Skeletal muscle cell (primary cell): ENCODE measurements at regions not wholly inside any gene's neighbourhood (a gene's known extent, or its start where the extent isn't known, plus 50 kb on each side); places are given as distances from the start of the nearest gene placed in this dataset.

ENCODE experiments used
- DNase-seq: peaks from one replicate; pipeline ENCODE4 v3.0.0-alpha.2; 2010; ENCODE audit warnings: low read depth
- H3K4me3 ChIP-seq: 2 replicates; pipeline ENCODE4 v1.5.1; 2011; ENCODE audit warnings: low read depth, mild to moderate bottlenecking, control low read depth, low read length, moderate library complexity

DNA sequence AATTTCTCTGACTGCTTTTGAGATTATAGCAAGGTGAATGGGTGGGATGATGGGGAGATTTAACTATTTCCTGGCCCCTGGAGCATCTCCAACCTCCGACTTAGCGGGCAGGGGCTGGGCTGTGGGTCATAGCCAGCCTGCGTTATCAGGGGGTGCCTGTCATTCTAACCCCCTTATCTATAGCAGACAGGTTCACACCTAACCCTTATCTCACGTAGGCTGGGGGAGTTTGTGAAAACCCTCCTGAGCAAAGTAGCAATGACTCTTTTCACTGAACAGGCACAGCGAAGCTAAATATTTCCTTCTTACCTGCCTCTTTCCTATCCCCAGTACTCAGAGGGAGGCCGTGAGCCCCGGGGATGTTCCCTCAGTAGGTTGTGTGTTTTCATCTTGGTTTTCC is 511.4 kb upstream of the B3GAT1 start:
- DNase-seq, result no peak
- no peak overlapping the region for H3K4me3 ChIP-seq

DNA sequence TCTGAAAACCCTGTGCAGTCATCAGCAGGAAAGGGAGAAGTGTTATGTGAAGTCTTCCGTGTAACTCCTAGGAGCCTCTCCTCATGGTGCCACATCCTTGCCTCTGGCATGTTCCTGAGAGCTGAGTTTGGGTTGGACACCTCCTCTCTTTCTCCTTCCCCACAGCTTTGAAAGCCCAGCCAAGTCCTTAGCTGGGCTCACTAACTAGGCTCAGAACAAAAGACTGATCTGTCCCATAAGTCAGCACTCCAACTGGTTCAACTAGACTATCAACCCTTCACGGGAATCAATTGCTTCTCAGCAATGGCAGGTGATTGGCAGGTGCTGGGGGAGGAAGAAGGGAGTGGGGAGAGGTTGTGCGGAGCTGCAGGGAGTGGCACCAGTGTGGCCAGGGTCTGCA is 509.9 kb upstream of the B3GAT1 start:
- DNase-seq, result no peak
- no peak overlapping the region for H3K4me3 ChIP-seq

DNA sequence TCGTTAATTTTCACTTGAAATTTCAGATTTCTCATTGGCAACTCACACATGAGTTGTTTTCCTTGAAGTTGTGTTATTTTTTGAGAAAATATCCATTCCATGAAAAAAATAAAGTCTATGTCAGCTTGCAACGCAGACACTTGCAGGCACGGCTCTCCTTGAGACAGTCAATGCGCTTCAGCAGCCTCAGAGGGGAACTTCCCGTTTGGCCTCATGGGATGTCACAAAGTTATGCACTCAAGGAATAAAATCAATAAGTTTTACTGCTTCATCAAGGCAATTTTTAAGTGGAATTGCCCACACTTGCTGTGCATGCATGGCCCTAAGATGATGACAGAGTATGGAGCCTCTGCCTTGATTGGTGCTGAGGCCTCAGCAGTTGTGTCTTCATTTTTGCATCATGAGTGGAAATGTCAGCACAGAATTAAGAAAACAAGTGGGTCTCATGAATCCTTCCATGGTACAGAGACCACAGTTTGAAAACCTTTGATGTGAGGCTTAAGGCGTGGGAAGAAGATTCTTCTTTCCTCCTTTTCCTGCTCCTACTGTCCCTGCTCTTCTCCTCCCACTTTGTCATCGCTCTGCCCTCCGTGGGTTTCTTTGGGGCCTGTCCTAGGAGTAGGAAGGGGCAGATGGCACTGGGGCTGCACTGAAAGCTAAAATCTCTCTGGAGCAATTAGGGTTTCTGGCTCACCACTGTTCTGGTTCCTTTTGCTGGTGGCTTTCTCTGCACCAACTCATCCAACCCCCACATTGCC is 509.0 kb upstream of the B3GAT1 start:
- H3K4me3 ChIP-seq, result no peak overlapping the region
- DNase-seq, result no peak

DNA sequence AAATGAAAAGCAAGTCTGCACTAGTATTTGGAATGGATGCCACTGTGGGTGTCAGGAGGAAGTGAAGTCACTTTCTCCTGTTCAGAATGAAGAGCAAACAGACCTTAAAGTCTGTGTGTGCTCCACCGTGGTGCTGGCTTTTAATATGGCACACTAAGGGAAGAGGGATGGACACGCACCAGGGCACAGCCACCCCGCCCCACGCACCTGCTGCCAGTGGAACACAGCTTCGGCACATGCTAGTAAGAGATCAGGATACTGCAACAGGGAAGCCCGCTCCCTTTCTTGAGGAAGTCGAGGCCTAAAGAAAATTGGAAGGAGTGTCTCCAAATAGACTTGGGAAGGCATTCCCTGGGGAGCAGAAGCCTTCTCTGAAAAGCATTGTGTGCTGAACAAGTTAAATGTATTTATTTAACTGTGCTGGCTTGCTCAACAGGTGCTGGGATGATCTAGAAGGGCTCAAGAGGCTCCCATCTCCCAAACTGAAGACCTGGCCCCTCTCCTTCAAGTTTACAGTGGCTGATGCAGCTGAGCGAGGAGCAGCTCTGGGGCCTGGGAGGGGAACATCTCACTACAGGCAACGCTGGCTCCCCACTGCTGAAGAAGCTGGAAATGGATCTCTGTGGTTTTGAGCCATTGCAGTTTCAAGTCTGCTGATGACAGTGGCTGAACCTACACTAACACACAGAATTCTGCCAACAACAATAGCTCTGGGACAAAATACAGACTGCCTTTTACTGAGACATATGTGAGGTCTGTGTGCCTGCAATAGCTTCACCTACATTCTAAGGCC is 504.6 kb upstream of the B3GAT1 start:
- DNase-seq, result no peak
- no peak overlapping the region for H3K4me3 ChIP-seq

DNA sequence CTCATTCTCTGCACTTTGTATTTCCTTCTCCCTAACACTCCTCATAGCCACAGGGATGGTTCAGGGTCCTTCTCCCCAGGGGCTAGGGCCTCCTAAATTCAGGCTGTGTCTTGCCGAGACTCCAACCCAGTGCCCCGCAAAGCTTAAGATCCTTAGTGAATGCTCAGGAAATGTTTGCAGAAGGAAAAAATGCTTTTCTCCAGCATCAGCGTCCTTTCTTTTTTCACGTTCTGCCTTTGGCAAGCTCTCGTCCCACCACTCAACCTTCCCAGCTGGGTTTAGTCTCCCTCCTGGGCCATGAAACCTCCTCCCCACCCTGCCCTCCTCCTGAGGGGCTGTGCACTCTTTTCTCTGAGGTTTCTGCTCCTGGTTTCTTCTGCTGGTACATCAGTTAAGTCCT is 503.8 kb upstream of the B3GAT1 start:
- DNase-seq, result no peak
- no peak overlapping the region for H3K4me3 ChIP-seq

DNA sequence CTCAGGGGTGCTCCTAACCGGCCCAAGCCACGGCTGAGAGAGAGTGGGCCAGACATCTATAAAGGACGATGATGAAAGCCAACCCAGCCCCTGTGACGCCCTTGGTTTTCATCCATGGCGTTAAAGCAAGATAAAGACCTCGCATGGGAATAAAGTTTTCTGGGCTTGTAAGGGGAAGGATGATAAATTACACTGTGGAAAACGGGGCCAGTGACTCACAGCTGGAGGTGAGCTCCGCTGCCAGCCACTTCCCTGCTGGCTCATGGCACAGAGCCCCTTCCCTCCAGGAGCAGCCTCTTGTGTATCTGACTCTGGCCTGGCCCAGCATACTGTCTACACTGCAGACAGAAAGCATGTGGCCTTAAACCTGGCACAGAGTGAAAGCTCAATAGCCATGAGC is 503.2 kb upstream of the B3GAT1 start:
- DNase-seq, result no peak

DNA sequence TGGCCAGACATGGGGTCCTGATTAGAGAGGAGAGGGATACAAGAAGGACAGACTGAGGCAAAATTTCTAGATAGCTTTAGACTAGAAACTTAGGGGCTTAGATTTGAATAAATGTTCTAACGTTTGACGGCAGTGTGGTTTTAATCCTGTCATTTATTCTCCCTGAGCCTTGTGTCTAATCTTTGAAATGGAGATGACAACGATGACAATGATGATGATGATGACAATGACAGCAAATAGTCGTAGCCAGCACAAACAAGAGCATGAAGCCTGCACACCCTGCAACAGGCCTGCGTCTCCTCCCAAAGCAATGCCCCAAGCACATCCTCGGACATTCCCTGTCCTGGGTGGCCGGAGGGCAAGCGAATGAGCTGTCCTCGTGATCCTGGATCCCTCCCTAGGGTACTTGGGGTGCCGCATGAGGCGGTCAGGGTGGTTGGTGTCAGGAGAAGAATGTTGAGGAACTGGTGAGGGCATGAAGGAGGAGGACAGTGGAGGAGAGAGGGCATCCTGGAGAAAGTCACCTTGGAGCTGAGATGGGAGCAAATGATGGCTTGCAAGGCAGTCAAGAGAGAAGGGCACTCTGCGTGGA is 502.1 kb upstream of the B3GAT1 start:
- no peak for DNase-seq

More for the DNA sequence above, 503.2 kb upstream of the B3GAT1 start:
- H3K4me3 ChIP-seq, result no peak overlapping the region

DNA sequence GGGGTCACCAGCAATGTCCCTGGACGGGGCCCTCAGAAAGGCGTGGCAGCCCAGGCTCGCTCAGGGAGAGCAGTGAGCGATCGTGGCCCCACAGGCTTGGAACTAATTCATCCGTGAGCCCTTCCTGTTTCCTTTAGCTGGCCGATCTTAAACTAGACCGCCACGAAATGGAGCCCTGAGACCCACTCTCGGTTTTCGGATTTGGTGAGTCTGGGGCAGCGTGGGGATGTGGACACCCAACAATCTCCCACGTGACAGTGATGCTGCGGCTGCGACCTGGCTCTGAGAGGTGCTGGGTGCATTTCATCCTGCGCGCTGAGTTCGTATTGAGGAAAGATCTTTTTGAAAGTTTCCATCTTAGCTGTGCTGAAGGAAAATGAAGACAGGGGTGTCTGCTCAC is 501.3 kb upstream of the B3GAT1 start:
- no peak overlapping the region for H3K4me3 ChIP-seq
- no peak for DNase-seq

More for the DNA sequence above, 502.1 kb upstream of the B3GAT1 start:
- H3K4me3 ChIP-seq, result no peak overlapping the region

DNA sequence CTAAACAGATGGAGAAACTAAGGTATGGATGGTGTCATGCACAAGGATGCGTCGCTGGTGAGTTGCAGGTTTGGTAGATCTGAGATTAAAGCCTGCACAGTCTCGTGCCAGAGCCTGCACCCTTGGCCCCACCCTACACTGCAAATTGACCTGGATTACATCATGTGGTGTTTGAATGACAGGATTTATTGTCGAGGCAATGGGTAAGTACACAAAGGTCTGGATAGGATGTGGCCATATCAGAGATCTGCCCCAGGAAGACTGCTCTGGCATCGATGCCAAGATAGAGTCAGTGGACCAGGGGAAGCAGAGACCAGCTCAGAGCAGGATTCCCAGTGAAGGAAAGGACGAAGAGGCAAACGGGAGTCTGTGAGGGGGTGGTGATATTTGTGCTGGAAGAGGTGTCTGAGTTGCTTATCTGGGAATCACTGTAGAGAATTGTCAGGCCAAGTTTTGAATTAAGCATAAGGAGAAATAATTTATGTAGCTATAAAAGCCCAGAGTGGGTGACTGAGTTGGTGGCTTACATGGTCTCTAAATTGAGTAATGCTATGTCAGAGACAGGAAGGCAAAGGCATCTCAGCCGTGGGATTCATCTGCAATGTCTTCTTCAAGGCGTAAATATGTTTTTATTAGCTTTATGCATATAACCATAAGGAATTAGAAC is 499.6 kb upstream of the B3GAT1 start:
- DNase-seq, result no peak
- H3K4me3 ChIP-seq, result no peak overlapping the region

DNA sequence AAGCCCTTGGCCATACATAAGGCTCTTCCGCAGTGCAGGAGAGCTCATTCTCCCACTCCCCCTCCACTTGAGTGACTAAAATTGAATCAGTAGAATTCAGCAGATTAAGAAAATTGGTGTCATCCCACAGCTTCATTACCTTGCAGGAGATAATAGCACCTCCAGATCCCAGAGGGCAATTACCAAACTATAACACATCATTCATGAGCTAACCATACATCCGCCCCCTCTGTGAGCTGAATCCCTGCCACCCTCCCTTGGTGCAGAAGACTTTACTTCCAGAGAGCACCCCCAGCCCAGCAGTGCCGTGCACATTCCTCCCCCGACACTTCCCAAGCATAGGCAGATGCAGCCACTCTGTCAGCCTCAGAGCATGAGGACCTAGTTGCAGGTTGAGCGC is 496.5 kb upstream of the B3GAT1 start:
- no peak for DNase-seq
- no peak overlapping the region for H3K4me3 ChIP-seq

DNA sequence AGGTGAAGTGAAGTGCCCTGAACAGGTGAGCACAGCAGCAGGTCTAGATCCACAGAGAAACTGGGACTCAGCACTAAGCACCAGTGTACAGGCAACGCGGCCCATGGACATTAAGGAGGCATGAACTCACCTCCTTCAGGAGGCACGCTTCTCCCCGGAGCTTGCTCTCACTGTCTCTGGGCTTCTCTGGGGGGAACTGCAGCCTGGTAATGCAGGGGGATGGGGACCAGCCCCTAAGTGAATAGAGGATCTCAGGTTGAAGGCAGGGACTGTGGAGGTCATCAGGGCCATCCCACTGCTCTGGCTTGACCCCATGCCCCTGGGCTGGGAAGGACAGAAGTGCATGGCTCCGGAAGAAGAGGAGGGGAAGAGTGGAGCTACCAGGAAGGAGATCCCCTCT is 495.6 kb upstream of the B3GAT1 start:
- DNase-seq, result no peak
- H3K4me3 ChIP-seq, result no peak overlapping the region

DNA sequence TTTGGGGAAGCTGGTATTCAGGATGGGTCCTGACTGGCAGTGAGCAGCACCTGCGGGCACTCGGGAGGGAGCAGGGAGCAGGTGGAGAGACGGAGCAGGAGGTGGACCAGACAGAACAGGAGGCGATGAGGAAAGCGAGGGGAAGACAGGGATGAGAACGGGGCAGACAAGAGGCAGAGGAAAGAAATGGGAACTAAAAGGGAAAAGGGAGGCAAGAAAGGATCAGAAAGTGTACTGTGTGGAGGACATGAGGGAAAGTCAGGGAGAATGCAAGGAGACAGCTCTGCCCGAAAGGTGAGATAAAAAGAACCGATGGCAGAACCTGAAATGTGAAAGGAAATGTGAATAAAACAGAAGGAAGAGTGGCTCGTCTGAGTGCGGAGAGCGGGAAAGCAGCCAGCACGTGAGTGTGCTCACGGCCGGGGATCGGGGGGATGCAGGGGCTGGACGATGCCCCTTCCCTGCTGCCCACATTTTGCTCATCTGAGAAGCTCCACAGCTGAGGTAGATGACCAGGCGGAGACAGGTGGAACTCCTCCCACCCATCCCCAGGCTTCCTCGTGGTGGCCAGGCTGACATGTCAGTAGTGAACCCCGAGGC is 494.4 kb upstream of the B3GAT1 start:
- H3K4me3 ChIP-seq, result no peak overlapping the region
- no peak for DNase-seq

DNA sequence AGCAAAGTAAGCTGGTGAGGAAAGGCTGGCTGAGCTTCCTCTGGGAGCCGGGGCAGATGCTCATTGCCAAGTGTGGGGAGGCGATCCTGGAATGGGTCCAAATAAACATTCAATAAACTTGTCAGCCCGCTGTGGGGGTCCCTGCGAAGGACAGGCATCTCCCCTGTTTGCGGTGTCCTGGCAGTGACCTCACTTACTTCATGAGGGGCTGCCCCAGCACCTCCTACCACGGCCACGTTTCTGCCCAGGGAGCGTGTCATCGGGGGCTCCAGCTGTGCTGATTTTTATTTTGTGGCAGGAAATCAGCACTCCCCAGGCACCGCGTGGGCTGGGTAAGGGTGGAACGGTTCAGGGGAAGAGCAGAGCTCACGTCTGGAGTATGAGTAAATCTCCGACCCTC is 493.9 kb upstream of the B3GAT1 start:
- H3K4me3 ChIP-seq, result no peak overlapping the region
- DNase-seq, result no peak

DNA sequence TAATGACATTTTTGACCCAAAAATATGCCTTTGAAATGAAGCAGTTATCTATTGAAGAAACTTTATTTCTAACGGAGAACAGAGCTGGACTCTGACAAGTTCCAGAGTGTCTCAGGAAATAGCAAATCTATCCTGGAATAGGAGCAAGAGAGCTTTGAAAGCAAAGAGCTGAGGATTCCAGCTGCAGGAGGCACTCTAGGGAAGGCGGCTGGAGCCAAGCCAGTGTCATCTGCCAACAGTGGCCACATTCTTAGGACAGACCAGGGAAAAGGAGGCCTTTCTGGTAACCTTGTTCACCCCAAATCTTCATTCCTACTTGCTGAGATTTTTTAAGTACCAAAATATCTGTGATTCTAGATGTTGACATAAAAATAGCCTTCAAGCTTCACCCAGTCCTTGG is 493.5 kb upstream of the B3GAT1 start:
- DNase-seq, result no peak
- H3K4me3 ChIP-seq, result no peak overlapping the region

DNA sequence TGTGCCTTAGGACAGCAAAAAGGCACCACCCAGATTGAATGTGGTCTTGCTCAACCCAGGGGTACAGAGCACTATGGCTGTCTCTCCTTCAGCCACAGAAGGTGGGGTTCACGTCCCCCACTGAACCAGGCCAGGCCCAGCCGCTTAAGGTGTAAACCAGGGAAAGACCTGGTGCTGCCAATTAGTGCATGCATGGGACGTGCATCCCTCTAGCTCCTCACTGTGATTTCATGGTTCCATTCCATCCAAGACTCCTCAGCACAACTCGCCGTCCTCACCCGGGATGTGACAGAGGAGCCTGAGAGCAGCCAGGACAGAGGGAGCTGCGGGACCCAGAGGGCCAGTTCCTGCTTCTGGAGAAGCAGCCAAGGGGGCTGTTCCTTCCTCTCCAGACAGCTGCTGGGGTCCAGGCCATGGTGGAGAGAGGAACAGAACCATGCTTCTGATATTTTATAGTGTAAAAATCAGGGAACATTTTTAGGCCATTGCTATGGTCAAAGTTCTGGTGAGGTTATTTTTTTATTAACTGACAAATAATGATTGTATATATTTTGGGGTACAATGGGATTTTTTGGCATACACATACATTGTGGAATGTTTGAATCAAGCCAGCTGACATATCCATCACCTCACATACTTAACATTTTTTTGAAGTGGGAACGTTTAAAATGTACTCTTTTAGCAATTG is 492.2 kb upstream of the B3GAT1 start:
- no peak overlapping the region for H3K4me3 ChIP-seq

DNA sequence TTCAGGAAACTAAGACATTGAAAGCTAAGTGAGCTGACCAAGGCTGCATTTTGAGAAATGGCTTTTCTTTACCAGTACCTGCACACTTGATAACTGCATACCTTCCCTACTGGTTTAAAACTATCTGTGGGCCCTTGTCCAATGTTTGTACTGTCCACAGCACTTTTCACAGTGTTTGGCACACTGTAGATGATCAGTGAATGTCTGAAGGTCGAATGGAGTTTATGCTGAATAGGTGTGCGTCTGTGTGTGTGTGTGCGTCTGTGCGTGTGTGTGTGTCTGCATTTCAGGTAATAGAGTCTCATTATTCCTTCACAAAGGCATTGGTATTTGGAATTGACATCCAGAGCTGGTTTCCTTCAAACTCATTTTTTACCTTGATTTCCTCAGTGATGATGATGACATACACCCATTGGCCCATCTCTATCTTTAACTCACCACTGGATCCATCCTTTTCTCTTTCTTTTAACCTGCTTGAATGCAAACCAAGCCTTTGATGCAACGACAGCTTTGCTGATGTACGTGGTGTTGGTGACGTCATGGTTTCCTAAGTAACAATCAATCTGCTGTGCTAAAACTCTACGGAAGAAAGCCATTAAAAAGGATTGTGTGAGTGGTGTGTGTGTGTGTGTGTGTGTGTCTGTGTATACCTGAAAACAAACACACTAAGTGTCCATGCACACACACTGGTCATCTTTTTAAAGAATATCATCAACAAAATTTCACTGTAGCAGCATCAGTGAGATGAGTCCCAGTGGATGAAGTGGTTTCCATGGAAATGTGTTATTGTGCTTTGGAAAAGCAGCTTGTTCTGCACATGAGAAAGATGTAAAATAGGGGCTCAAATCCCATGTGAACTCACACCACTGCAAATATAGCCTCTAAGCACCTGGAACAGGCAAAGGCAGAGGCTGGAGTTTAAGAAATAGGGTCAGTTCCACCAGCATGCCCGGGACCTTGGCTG is 490.2 kb upstream of the B3GAT1 start:
- H3K4me3 ChIP-seq, result no peak overlapping the region
- no peak for DNase-seq

More for the DNA sequence above, 492.2 kb upstream of the B3GAT1 start:
- DNase-seq, result no peak

DNA sequence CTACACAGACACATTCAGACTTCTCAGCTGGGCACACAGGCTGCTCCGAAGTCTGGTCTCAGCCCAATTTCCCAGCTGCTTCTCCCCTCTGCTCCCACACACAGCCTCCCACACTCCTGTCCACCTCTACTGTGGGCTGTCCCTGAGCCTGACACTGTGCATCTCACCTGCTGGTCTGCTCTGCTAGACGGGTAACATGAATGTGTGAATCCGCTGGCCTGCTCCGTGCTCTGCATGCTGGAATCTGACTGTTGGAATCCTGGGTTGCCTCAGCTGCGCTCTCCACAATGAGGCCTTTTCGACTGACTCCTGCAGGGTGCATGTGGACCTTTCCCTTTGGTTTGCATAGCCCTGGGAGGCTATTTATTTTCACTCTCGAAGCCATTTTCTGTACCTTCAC is 489.5 kb upstream of the B3GAT1 start:
- H3K4me3 ChIP-seq, result no peak overlapping the region
- no peak for DNase-seq
